ENCODE measurements at regions not wholly inside any gene's neighbourhood (a gene's known extent, or its start where the extent isn't known, plus 50 kb on each side); places are given as distances from the start of the nearest gene placed in this dataset.

DNA sequence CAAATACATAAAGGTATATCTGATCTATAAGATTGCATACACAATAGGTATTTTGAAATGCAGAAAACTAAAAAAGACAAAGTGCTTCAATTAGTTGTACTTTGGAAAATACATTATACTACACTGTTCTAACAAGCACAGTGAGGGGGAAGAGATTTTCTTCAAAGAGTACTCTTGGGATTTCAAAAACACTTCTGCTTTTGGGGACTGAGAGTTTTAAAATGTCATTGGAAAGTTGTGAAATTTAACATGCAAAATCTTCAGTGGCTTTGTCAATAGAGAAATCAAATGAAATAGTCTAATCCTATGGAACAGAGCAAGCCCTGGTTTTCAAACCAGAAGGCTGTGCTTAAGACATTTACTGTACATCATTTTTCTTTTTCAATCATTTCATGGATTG is 322.2 kb upstream of the SEMA6D start:
- no peak for DNase-seq

DNA sequence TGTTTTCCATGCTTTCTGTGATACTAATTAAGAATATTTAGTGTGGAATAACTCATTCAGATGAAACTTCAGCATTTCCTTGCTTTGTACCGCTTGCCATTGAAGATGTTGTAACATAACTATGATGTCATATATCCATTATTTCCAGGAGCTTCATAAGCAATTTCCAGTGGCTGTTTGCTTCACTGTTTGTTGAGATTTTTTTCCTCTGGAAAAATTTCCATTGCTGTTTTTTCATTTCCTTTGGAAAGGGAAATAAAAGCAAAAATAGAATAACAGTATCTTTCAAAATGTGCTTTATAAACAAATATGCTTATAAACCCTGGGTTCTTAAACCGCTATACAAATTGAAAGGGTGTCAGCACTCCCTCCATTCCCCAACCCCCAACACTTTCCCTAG is 319.6 kb upstream of the SEMA6D start:
- no peak for DNase-seq

DNA sequence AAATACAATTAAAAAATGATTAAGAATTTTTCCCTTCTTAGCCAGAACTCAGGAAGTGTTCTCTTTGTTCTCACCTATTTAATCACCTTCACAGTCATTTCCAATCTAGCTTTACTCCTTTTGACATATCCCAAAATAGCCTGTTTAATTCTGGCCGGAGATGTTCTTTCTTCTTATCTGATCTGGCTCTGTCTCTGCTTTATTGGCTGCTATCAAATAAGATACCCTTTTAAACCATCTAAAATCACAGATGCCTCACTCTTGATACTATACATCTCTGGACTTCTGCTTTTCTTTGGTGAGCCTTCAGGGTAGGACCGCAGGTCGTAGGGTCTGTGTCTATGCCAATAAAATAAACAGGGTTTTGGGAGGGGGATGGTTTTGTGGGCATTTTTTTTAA is 319.2 kb upstream of the SEMA6D start:
- no peak for DNase-seq

DNA sequence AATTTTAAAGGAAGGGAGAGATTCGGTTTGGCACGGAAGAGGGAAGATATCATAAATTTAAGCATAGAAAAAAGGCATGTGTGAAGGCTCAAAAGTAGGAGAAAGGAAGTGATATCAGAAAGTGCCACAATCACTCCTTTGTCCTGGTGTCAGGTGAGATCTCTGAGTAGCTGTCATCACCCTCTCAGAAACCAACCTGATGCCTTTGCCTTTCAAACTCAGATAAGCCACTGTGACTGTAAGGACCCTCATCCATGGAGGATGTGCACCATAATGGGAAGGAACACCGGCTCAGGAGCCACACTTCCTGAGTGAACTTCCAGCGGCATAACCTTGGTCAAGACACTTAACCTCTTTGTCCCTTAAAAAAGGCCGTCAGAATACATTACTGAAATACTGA is 318.7 kb upstream of the SEMA6D start:
- no peak for DNase-seq

DNA sequence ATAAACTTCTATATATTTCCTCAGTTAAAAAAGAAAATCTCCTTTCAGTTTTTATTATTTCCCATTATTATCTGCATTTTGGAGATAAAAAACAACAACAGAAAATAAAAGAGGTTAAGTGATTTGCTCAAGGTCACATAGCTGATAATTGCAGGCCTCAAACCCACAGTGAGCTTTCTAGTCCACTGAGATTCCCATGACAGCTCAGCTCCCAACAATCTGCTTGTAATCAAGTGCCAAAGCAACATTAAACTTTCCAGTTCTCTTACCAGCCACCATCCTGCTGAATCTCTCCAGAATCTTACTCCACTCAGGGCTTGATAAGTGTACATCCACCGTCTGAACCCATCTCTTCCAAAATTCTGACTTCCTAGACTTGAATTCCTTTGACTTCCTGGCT is 318.2 kb upstream of the SEMA6D start:
- no peak for DNase-seq

DNA sequence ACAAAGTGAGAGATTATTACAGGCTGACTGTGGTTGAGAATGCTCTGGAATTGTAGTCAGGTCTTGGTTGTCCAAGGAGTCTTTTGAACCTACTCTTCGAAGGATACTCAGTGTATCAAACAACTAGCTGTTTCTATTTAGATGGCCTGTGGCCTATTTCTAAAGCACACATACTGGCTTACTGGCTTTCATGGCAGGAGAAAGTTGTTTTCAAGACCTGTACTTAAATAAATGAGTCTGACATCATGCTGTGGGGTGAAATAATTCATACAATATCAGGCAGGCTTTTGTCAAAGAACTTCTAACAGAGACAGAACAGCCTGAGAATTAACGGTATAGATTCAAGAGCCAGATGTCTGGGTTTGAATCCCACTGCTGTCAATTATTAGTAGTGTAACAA is 316.7 kb upstream of the SEMA6D start:
- no peak for DNase-seq

DNA sequence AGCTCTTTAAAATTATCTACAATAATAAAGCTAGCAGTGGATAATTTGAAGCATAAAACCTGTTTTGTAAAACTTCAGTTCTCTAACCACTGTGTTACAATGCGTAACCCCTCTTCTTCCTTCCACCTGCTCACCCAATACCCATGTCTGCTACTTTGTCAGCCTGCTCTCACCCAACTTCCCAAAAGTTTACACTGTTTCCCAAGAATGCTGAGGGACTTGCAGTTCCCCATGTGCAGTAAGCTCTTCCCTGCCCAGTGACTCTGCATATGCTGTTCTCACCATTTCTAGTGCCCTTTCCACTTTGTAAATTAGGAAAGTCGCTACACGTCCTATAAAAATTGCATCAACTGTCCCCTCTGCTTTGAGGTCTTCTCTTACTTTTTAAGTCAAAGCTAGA is 315.9 kb upstream of the SEMA6D start:
- DNase-seq, result no peak

DNA sequence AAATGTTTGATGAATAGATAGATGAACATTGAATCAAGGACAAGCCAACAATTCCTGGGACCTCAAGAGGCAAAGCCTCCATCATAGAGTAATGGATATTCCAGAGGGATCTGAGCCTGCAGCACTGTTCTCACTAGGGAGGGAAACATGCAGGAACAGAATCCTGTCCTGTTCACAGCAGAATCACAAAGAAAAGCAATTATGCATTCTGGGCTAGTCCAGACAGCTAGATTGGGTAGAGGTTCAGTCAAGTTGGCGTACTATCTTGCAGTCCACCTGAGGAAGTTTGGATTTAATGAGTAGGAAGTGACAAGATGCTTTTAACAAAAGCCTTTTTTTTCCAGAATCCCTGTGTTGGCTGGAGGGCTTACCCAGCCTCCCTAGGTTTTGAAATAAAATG is 314.5 kb upstream of the SEMA6D start:
- DNase-seq, result no peak

DNA sequence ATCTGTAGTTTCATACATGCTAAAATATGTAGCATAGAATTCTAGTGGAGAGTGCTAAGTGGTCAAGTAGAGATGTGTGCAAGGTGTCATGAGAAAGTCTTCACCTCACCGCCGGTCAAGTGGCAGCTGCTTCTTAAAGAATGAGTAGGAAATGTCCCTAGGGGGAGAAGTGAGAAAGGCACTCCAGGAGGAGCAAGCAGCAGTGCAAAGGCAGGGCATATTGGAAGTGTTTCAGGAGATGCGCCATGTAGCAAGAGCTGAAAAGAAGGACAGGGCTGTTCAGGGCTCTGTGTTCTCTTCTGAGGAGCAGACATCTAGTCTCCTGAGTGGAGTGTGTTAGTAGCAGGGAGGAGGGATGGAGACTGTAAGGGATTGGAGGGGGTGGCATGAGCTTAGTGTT is 312.4 kb upstream of the SEMA6D start:
- no peak for DNase-seq

DNA sequence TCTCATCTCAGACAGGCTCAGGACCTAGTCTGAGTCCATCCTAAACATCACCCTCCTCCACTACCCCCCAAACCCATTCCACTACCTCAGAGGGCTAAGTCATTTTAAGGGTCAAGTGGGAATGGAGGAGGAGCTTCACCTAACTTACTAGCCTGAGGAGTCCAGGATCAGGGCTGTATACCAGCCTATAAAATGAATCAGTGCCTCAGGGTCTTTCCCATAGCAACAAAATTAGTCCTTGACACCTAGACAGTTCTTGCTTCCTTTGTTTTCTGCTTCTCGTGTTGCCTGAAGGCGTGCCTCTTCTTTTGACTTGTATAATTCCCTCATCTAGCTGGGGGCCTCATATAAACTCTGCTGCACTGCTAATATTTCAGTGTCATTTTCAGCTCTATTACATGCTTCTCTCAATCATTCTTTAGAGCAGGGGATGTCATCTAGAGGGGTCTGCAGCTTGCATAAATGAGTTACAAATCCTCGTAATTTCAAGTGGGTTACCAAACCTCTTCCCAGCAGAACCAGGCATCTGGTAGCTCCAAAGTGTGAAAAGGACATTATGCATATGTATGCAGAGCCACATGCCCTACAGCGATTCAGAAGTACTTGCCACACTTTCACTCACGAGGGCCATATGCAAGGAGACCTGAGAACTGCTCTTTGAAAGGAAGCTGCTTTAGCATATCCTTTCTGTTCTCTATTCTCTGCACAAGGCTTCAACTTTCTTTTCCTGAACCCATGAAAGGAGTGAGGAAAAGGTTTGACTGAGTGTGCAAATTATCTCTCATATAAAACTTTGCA is 311.7 kb upstream of the SEMA6D start:
- DNase-seq, result no peak

DNA sequence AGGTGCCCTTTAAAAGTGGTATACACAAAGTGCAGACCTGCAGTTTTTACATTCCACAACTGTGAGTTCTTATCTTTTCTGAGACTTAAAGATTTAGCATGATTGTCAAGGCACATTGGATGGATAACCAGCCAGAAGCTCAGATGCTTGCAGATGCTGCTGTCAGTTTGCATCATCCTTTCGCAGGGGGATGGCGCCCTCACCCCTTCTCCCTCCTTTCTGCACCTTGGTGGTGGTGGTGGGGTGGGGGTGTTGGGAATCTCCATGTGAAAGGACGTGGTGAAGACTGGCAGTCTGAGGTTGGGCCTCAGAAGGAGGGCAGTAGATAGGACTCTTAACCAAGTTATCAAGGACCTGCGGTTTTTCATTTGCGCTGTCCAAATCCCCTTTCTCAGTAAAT is 309.6 kb upstream of the SEMA6D start:
- no peak for DNase-seq

DNA sequence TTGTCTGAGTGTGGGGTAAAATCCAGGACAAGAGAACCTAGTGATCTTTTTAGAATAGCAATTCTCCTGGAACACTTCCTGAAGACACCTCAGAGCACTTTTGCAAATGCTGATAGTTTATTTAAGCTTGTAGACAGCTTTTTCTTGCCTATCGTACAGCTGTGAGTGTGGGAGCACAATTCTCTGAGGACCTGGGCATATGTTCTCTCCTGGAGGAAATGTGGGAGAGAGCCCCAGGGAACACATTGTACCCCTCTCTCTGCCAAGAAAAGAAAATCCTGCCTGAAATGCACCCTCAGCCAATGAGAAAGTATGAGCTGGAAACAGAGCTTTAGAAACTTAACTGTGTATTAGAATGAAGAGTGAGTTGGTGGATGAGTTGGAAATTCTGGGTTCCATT is 308.3 kb upstream of the SEMA6D start:
- no peak for DNase-seq

DNA sequence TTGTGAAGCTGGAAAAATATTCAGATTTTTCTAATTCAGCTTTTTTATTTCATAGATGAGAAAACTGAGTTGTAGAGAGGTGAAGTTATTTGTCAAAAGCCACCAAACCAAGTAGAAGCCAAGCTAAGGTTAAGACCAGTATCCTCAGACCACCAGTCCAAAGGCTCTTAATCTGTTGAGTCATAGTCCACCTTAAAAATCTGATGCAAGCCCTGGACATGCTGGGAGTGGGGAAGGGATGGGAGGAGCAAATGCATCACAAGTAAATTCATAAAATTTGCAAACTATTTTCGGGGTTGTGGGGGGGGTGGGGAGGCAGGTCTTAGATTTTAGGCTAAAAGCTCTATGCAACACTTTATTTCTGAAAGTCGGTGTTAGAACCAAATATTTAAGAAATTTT is 307.7 kb upstream of the SEMA6D start:
- DNase-seq, result no peak

DNA sequence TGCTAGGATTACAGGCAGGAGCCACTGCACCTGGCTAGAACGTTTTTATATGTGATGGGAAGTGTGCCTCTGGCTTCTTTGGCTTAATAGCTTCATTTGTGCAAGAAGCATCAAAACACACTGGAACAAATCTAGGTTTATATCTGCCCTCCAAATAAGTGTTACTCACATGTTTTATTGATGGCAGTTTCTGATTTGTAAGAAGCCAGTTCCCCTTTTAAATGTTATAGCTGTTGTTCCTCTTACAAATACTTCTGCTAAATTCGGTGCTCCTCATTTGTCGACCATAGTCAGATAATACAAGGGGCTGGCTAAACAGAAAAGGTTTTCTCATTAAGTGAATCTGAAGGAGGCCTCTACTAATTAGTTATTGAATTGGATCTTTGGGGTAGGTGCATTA is 307.1 kb upstream of the SEMA6D start:
- DNase-seq, result no peak

DNA sequence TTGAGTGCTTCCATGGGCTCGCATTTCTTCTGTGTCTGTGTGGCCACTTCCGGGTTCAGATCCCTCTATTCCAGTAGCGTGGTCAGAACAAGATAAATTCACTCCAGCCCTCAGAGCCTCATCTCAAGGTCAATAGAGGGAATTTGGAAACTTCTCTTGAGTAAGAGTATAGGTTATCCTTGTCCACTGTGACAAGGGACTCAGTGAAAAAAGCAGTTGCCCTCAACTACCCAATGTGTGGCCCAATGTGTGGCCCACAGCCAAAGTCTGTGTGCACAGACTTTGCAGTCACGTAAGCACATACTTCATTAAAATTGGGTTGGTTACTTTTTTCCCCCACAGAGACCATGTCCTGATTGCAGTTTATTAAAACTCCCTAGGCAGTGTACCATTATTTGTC is 305.6 kb upstream of the SEMA6D start:
- peak in 1 of 2 experiments; percentile 61 for DNase-seq

DNA sequence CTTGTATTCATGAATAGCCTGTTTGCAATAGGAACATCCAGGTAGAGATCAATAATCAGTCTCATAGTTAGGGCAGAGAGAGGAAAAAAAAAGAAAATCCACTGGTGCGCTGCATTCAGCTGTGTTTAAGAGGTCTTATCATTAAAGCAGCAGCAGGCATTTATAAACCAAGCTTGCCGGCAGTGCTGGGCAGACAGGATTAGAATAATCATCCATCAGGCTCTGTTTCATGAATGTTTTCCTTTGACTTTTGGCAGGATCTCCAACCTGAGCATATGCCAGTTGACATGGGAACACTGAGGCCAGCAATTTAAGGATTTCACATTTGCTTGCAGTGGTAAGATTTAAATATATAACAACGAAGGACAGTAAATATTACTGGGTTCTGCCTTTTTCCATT is 305.2 kb upstream of the SEMA6D start:
- peak; percentile 51 to 80 for DNase-seq

DNA sequence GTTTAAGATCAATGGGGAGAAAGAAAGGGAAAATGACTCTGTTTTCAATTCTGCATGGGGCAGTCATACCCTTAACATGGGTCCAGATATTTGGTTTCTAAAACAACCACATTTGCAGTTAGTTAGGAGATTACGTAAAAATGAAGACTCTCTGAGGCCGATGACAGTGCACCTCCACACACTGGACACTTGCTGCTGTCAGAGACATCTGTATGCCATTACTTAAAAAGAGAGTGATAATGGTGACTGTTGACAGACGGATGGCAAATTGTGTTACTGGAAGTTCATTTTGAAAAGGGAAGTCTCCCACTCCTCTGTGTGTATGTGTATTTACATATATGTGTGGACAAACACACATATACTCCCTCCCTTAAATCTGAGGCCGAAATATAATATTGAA is 304.5 kb upstream of the SEMA6D start:
- DNase-seq, result peak in 1 of 2 experiments; percentile 29

DNA sequence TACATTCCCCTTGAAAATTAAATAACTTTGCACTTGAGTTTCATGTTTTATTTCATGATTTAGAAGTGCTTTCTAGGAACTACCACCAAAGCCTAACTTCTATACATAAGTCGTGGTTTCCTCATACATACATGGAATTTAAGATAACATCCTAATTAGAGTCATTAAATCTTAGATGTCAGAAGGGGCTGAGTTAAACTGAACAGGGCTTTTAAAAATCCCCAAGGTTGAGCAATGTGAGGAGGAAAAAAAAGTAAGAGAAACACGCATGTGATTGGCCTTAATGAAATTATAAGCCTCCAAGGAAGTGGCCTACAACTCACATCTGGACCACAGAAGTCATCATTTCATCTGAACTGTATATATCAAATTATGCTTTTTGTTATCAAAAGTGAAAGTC is 303.1 kb upstream of the SEMA6D start:
- no peak for DNase-seq

DNA sequence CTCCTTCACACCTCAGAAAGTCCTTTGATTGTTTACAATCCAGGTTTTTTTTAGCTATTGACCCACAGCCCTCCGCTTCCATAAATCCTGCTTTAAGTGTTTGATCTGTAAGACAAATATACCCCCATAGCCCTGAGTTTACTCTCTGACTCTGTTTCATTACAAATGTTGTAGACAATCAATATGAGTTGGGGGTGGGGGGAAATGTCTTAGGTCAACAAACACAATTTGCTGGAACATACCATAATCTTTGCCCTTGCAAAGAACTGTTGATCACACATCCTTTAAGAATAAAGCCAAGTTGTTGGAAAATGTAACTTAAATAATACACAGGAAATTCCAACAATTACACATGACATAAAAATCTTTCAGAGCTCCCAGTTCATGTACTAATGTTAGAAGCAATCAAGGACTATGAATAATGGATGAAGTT is 301.8 kb upstream of the SEMA6D start:
- peak in 1 of 2 experiments; percentile 43 for DNase-seq

DNA sequence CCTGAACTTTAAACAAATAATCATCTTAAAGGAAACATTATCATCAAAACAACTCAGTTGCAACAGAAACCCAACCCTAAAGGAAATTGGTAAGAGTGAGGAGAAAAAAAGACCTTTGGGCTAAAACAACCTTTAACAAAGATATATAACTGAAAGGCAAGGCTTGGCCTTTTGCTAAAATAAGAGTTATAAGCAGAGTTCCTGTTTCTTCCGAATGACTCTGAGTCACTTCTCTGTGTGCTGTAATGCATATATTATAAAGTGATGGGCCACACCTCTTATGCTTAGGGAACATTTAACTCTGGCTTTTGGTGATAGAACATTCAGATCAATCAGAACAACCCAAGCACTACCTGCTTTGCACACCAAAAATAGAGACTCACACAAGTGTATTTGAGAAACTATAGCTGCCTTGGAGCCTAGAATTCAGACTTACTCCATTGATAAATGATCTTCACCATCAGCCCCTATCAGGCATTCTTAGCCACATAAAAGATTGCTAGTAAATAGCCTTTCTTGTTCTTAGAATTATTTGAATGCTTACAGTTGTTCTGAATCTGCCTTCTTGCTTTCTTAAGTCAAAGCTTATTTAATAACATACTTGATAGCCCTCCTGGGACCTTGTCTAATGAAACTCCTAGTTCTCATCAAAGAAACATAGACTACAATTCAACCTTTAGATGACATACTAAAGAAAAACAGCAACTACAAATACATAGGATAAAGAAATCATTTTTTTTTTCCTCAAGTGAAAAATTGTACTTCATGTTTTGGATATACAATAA is 294.2 kb upstream of the SEMA6D start:
- DNase-seq, result no peak

DNA sequence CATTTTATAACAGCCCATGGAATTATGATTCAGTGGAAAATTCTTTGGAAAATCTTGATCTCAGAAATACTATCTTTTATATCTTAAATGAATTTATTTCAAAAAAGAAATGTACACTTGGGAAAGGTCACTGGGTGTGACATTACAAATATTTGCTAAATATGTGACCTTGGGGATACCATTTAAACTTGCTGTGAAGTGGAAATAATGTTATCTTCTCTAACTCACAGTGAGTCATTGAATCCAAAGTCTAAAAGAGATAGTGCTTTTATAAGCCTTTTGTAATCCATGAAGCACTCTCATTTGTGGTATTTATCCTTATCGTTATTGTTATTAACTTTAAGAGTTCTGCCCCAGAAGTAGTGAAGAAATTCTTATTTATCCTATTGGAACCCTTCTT is 289.8 kb upstream of the SEMA6D start:
- DNase-seq, result no peak

DNA sequence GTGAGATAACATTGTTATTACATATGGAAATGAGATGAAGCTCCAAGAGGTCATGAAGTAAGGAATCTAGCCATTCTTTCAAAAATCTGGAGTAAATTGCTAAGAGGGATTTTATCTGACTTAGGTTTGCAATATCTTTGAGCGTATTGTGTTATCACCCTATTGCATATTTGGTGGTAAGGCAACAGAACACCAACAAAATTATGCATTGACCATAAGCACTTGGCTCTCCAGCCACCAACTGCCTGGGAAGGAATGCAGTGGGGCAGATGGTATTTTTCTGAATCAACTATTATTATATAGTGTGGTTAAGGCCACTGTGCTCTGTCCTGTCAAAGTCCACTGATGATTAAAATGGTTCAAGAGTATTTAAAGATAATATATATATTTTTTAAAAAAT is 287.9 kb upstream of the SEMA6D start:
- DNase-seq, result no peak

DNA sequence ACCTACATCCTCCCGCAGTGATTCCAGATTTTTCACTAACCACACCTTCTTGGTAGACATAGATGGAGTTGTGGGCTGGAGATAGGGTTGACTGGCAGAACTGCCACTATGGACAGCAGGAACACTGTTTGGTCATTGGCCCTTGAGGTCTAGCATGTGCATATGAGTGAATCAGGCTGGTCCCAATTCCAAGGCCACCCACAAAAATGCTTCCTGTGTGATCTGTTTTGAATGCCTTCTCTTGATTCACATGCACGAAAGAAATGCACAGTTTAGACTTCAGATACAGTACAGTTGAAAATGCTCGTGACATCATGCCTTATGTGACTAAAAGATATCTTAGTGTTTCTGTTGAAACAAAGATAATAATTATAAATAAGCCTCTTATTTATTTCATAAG is 285.8 kb upstream of the SEMA6D start:
- no peak for DNase-seq

DNA sequence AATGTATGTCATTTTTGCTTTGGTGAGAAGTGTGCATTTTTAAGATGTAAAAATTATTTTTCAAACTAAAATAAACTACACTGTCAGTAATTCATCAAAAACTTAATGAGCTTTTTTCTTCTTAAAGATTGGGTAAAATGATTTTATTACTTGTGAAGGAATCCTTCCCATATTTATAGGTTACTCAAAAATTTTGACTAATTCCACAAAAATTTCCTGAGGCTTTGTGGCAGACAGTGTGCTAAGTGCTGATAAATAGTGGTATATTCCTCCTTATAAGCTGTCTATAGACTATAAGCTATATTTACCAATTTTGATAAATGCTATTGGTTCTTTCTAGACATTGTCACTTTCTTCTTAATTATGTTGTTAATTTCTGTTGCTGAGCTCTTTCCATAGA is 284.5 kb upstream of the SEMA6D start:
- DNase-seq, result no peak

DNA sequence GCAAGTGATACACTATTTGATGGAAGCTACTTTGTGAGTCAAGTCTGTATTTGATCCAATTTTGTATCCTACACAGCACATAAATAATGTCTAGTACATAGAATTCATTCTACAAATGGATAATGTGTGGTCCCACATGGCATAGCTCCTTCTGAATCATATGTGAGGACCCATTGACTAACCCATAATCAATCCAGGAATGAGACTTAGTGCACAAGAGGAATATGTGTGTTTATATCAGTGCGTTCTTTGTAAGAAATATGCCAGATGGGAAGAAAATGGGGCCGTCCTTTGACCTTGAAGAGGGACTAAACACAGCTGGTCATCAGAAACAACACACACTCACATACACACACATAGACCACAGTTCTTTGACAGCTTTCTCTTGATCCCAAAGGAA is 282.7 kb upstream of the SEMA6D start:
- DNase-seq, result no peak
